Fibroblast of lung (primary cell): ENCODE measurements at regions not wholly inside any gene's neighbourhood (a gene's known extent, or its start where the extent isn't known, plus 50 kb on each side); places are given as distances from the start of the nearest gene placed in this dataset.

Experiments
- EZH2 ChIP-seq: IDR thresholded peaks from 2 replicates; pipeline ENCODE4 v1.5.1; 2012; ENCODE audit warnings: low read length, control low read depth, mild to moderate bottlenecking; ENCODE audit errors: missing control alignments
- TF ChIP-seq, protein P1 (sequence below), 2 donors: IDR thresholded peaks in 1 of 2; conservative IDR thresholded peaks in 1 of 2; 1 replicate in 1 of 2; 2 replicates in 1 of 2; pipeline ENCODE4 v1.5.1; 2011 to 2012; ENCODE audit warnings: low read length in 2 of 2, control low read depth in 1 of 2, inconsistent platforms in 1 of 2, low read depth in 1 of 2, mild to moderate bottlenecking in 1 of 2

GRCh38 chr5:105238561-105238960 lies 1676.0 kb upstream of the NUDT12 start:
- TF ChIP-seq, protein P1, sequence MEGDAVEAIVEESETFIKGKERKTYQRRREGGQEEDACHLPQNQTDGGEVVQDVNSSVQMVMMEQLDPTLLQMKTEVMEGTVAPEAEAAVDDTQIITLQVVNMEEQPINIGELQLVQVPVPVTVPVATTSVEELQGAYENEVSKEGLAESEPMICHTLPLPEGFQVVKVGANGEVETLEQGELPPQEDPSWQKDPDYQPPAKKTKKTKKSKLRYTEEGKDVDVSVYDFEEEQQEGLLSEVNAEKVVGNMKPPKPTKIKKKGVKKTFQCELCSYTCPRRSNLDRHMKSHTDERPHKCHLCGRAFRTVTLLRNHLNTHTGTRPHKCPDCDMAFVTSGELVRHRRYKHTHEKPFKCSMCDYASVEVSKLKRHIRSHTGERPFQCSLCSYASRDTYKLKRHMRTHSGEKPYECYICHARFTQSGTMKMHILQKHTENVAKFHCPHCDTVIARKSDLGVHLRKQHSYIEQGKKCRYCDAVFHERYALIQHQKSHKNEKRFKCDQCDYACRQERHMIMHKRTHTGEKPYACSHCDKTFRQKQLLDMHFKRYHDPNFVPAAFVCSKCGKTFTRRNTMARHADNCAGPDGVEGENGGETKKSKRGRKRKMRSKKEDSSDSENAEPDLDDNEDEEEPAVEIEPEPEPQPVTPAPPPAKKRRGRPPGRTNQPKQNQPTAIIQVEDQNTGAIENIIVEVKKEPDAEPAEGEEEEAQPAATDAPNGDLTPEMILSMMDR (conservative IDR thresholded peaks at IDR 0.05 in 1 of 2, IDR thresholded peaks at IDR 0.05 in 1 of 2; ENCODE audit: low read depth in 1 of 2, low read length in 2 of 2): no peak
- TF ChIP-seq EZH2: no peak
